Mesenchymal stem cell (in vitro differentiated cells and primary cell): ENCODE measurements at regions not wholly inside any gene's neighbourhood (a gene's known extent, or its start where the extent isn't known, plus 50 kb on each side); places are given as distances from the start of the nearest gene placed in this dataset.
"Not testable (repeated sequence)": the region's sequence is repeated elsewhere in the genome, so short reads cannot be mapped to it uniquely, and the experiment has no call there.

Experiments used
- DNase-seq: peaks from one replicate; pipeline ENCODE4 v3.0.0-alpha.2; 2013
- H2AFZ ChIP-seq: one replicate; pipeline ENCODE4 v1.6.1; 2013; ENCODE audit warnings: low read depth, mild to moderate bottlenecking, control low read depth, inconsistent platforms, low read length, moderate library complexity
- H2AK5ac ChIP-seq: 2 replicates; pipeline ENCODE4 v1.6.1; 2013; ENCODE audit warnings: low read length, moderate library complexity, mild to moderate bottlenecking, inconsistent platforms; ENCODE audit not compliant: severe bottlenecking
- H2BK120ac ChIP-seq: one replicate; pipeline ENCODE4 v1.6.1; 2013; ENCODE audit warnings: low read depth, mild to moderate bottlenecking, inconsistent platforms, low read length, moderate library complexity
- H2BK12ac ChIP-seq, 2 experiments: one replicate each; pipeline ENCODE4 v1.6.1; 2013; ENCODE audit warnings: inconsistent platforms in 2 of 2, low read length in 2 of 2, mild to moderate bottlenecking in 2 of 2, moderate library complexity in 2 of 2, control low read depth in 1 of 2
- H2BK15ac ChIP-seq: one replicate; pipeline ENCODE4 v1.6.1; 2013; ENCODE audit warnings: mild to moderate bottlenecking, low read depth, inconsistent platforms; ENCODE audit not compliant: poor library complexity, severe bottlenecking
- H2BK5ac ChIP-seq: 2 replicates; pipeline ENCODE4 v1.6.1; 2013; ENCODE audit warnings: low read depth, mild to moderate bottlenecking, low read length, control low read depth, inconsistent platforms; ENCODE audit not compliant: poor library complexity, severe bottlenecking
- H3K14ac ChIP-seq, 2 experiments: one replicate each; pipeline ENCODE4 v1.6.1; 2013; ENCODE audit warnings: inconsistent platforms in 2 of 2, low read length in 2 of 2, control low read depth in 1 of 2, mild to moderate bottlenecking in 1 of 2, moderate library complexity in 1 of 2
- H3K18ac ChIP-seq, 2 experiments: one replicate each; pipeline ENCODE4 v1.6.1; 2013; ENCODE audit warnings: inconsistent platforms in 2 of 2, low read length in 2 of 2, control low read depth in 1 of 2, low read depth in 1 of 2, mild to moderate bottlenecking in 1 of 2
- H3K23ac ChIP-seq, 2 experiments: one replicate each; pipeline ENCODE4 v1.6.1; 2013; ENCODE audit warnings: inconsistent platforms in 2 of 2, low read length in 2 of 2, mild to moderate bottlenecking in 2 of 2, moderate library complexity in 2 of 2, control low read depth in 1 of 2
- H3K27ac ChIP-seq: 2 replicates; pipeline ENCODE4 v1.5.1; 2013; ENCODE audit warnings: mild to moderate bottlenecking, moderate library complexity, low read length, control low read depth, inconsistent platforms; ENCODE audit not compliant: poor library complexity, severe bottlenecking
- H3K27me3 ChIP-seq, 2 experiments: 2 replicates each; pipeline versions ENCODE4 v1.6.1 to v1.7.0; 2013; ENCODE audit warnings: low read length in 2 of 2, mild to moderate bottlenecking in 2 of 2, moderate library complexity in 2 of 2, control low read depth in 1 of 2, inconsistent platforms in 1 of 2; ENCODE audit not compliant: control insufficient read depth in 1 of 2, insufficient read depth in 1 of 2
- H3K36me3 ChIP-seq, 2 experiments: 2 replicates each; pipeline versions ENCODE4 v1.6.1 to v1.7.0; 2013; ENCODE audit warnings: low read length in 2 of 2, control low read depth in 1 of 2, inconsistent platforms in 1 of 2, low read depth in 1 of 2, mild to moderate bottlenecking in 1 of 2; ENCODE audit not compliant: insufficient read depth in 2 of 2, control insufficient read depth in 1 of 2
- H3K4ac ChIP-seq, 2 experiments: one replicate each; pipeline ENCODE4 v1.6.1; 2013; ENCODE audit warnings: inconsistent platforms in 2 of 2, low read length in 2 of 2, mild to moderate bottlenecking in 2 of 2, moderate library complexity in 2 of 2, control low read depth in 1 of 2, low read depth in 1 of 2
- H3K4me1 ChIP-seq: 2 replicates; pipeline ENCODE4 v1.6.1; 2013; ENCODE audit warnings: low read depth, low read length, control low read depth; ENCODE audit not compliant: control insufficient read depth, insufficient read depth
- H3K4me2 ChIP-seq: 2 replicates; pipeline ENCODE4 v1.6.1; 2013; ENCODE audit warnings: low read length, mild to moderate bottlenecking, inconsistent platforms; ENCODE audit not compliant: poor library complexity, severe bottlenecking
- H3K4me3 ChIP-seq, 2 experiments: 2 replicates each; pipeline versions ENCODE4 v1.5.1 to v1.7.0; 2013; ENCODE audit warnings: low read length in 2 of 2, mild to moderate bottlenecking in 2 of 2, control low read depth in 1 of 2, low read depth in 1 of 2; ENCODE audit not compliant: insufficient read depth in 1 of 2
- H3K79me1 ChIP-seq: replicated peaks from 2 replicates; pipeline ENCODE4 v1.6.1; 2013; ENCODE audit warnings: mild to moderate bottlenecking, control low read depth, low read length, inconsistent platforms; ENCODE audit not compliant: poor library complexity, severe bottlenecking
- H3K9ac ChIP-seq: 2 replicates; pipeline ENCODE4 v1.7.0; 2013; ENCODE audit warnings: mild to moderate bottlenecking, low read length, moderate library complexity
- H3K9me3 ChIP-seq: 2 replicates; pipeline ENCODE4 v1.7.0; 2013; ENCODE audit warnings: mild to moderate bottlenecking, low read length; ENCODE audit not compliant: control insufficient read depth
- H4K8ac ChIP-seq: one replicate; pipeline ENCODE4 v1.6.1; 2013; ENCODE audit warnings: inconsistent platforms, mild to moderate bottlenecking, low read length, moderate library complexity
- H4K91ac ChIP-seq: one replicate; pipeline ENCODE4 v1.6.1; 2013; ENCODE audit warnings: mild to moderate bottlenecking, low read length, inconsistent platforms
- WGBS: methylation state at CpG from one replicate; pipeline ENCODE4 v1.1.7; 2013; ENCODE audit warnings: mixed read lengths; 5-methylcytosine and 5-hydroxymethylcytosine counted together

DNA sequence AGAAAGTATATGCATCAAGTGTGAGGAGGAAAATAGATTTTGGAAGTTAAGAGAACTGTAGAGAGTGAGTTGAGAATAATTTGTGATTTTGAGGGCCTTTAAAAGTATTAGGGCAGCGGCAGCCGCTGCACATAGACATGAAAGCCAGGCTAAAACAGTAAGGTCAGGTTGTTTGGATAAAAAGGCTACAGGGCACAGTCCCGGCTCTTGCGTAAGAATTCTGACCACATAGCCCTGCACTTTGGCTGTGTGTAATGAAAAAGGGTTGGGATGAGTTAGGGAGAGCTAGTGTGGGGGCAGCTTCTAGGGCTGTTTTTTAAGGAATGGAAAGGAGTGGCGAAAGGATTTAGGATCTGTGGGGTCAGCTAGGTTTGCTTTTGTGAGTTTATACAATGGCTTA, 130.8 kb downstream of the CCDC71L start:
- H4K8ac ChIP-seq, H2BK5ac ChIP-seq, H3K9me3 ChIP-seq, H3K14ac ChIP-seq, H3K4me2 ChIP-seq, H2BK120ac ChIP-seq, H2BK15ac ChIP-seq, H3K4me1 ChIP-seq, H3K36me3 ChIP-seq, H3K79me1 ChIP-seq, H4K91ac ChIP-seq, H3K4ac ChIP-seq, H3K23ac ChIP-seq, H3K27me3 ChIP-seq, H2BK12ac ChIP-seq, H2AFZ ChIP-seq, H3K4me3 ChIP-seq, H3K9ac ChIP-seq, H2AK5ac ChIP-seq, H3K18ac ChIP-seq, H3K27ac ChIP-seq: not testable (repeated sequence)
- peak; percentile 69 for DNase-seq
- WGBS, result 78% methylated on average over 5 of the region's 5 CpGs

DNA sequence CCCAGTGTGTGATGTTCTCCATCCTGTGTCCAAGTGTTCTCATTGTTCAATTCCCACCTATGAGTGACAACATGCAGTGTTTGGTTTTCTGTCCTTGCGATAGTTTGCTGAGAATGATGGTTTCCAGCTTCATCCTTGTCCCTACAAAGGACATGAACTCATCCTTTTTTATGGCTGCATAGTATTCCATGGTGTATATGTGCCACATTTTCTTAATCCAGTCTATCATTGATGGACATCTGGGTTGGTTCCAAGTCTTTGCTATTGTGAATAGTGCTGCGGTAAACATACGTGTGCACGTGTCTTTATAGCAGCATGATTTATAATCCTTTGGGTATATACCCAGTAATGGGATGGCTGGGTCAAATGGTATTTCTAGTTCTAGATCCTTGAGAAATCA, 134.3 kb downstream of the CCDC71L start:
- H3K4ac ChIP-seq, H4K91ac ChIP-seq, H2BK120ac ChIP-seq, H2BK15ac ChIP-seq, H3K4me1 ChIP-seq, H2BK5ac ChIP-seq, H2AK5ac ChIP-seq, H3K4me3 ChIP-seq, H3K18ac ChIP-seq, H3K23ac ChIP-seq, H3K27me3 ChIP-seq, H3K4me2 ChIP-seq, H3K14ac ChIP-seq, H3K27ac ChIP-seq, DNase-seq, H4K8ac ChIP-seq, H3K36me3 ChIP-seq, H2AFZ ChIP-seq, H3K9me3 ChIP-seq, H3K79me1 ChIP-seq, H2BK12ac ChIP-seq, H3K9ac ChIP-seq: not testable (repeated sequence)
- no CpG with 5 or more reads among the region's 4 CpGs for WGBS

GRCh38 chr7:106524690-106525059, 136.3 kb downstream of the CCDC71L start:
- no peak overlapping the region for H2BK15ac ChIP-seq
- H3K27ac ChIP-seq, result no peak overlapping the region
- 90% methylated on average over 3 of the region's 5 CpGs for WGBS
- no peaks in the 10 kb centered on the region for H3K4me1 ChIP-seq
- H3K36me3 ChIP-seq, result no peaks in the 10 kb centered on the region
- H2BK12ac ChIP-seq, result no peak overlapping the region
- no peak overlapping the region for H2AK5ac ChIP-seq
- no peak overlapping the region for H4K8ac ChIP-seq
- DNase-seq, result no peak
- H3K4ac ChIP-seq, result no peak overlapping the region
- no peak overlapping the region for H3K18ac ChIP-seq
- H3K4me3 ChIP-seq, result no peak overlapping the region
- H3K79me1 ChIP-seq, result no peaks in the 10 kb centered on the region
- no peak overlapping the region for H3K9ac ChIP-seq
- H2BK120ac ChIP-seq, result no peak overlapping the region
- no peaks in the 10 kb centered on the region for H3K27me3 ChIP-seq
- no peaks in the 10 kb centered on the region for H3K9me3 ChIP-seq
- H3K4me2 ChIP-seq, result no peak overlapping the region
- no peak overlapping the region for H3K23ac ChIP-seq
- H3K14ac ChIP-seq, result no peak overlapping the region
- no peak overlapping the region for H2AFZ ChIP-seq
- H4K91ac ChIP-seq, result no peak overlapping the region
- H2BK5ac ChIP-seq, result no peak overlapping the region

DNA sequence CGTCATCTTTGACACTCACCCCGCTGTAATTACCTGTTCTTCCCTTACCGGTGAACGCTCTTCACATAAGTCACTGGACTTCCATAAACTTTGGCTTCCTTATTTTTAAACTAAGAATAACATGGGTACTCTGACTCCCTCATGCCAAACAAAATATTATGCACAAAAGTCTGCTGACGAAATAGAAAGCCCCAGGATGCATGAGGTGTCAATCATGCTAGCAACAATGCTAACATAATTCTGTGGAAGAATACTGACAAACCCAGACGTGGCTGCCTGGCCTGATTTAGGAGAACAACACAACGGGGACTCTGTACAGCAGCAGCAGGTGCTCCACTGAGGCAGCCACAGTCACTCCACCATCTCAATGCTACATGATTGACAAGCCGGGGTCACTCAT, 137.5 kb downstream of the CCDC71L start:
- Histone ChIP-seq H3K9me3 (no peaks in the 10 kb centered on the region), H2AFZ (no peak overlapping the region)

More for the DNA sequence above, 137.5 kb downstream of the CCDC71L start:
- no peak overlapping the region for H3K23ac ChIP-seq
- H3K27me3 ChIP-seq, result peaks cover 4 to 5% of the 10 kb centered on the region in 2 experiments
- no peak overlapping the region for H3K4ac ChIP-seq
- H2BK5ac ChIP-seq, result no peak overlapping the region
- no peak overlapping the region for H3K14ac ChIP-seq
- H2AK5ac ChIP-seq, result no peak overlapping the region
- H3K27ac ChIP-seq, result no peak overlapping the region
- no peaks in the 10 kb centered on the region for H3K79me1 ChIP-seq
- H3K4me1 ChIP-seq, result no peaks in the 10 kb centered on the region
- no peak overlapping the region for H3K4me3 ChIP-seq
- no peak overlapping the region for H2BK12ac ChIP-seq
- no peak overlapping the region for H3K4me2 ChIP-seq
- no peak for DNase-seq
- no peak overlapping the region for H3K18ac ChIP-seq
- no peaks in the 10 kb centered on the region for H3K36me3 ChIP-seq
- H2BK15ac ChIP-seq, result no peak overlapping the region
- H4K8ac ChIP-seq, result no peak overlapping the region
- H3K9ac ChIP-seq, result no peak overlapping the region
- WGBS, result 91% methylated on average over 8 of the region's 8 CpGs
- no peak overlapping the region for H2BK120ac ChIP-seq
- no peak overlapping the region for H4K91ac ChIP-seq
